GM12891 (cell line): ENCODE measurements at regions not wholly inside any gene's neighbourhood (a gene's known extent, or its start where the extent isn't known, plus 50 kb on each side); places are given as distances from the start of the nearest gene placed in this dataset.

Source experiments
- POLR2A ChIP-seq: IDR thresholded peaks from 2 replicates; pipeline ENCODE4 v1.6.1; 2011; ENCODE audit warnings: low read depth, low read length, control low read depth
- POLR2AphosphoS5 ChIP-seq: IDR thresholded peaks from 2 replicates; pipeline ENCODE4 v1.6.1; 2011; ENCODE audit warnings: low read depth, low read length, control low read depth
- POU2F2 ChIP-seq: IDR thresholded peaks from 2 replicates; pipeline ENCODE4 v1.6.1; 2011; ENCODE audit warnings: low read depth, mild to moderate bottlenecking, control low read depth, low read length, moderate library complexity
- SPI1 ChIP-seq: IDR thresholded peaks from 2 replicates; pipeline ENCODE4 v1.6.1; 2011; ENCODE audit warnings: low read depth, low read length, control low read depth
- TAF1 ChIP-seq: IDR thresholded peaks from 2 replicates; pipeline ENCODE4 v1.6.1; 2011; ENCODE audit warnings: low read depth, low read length, control low read depth

DNA sequence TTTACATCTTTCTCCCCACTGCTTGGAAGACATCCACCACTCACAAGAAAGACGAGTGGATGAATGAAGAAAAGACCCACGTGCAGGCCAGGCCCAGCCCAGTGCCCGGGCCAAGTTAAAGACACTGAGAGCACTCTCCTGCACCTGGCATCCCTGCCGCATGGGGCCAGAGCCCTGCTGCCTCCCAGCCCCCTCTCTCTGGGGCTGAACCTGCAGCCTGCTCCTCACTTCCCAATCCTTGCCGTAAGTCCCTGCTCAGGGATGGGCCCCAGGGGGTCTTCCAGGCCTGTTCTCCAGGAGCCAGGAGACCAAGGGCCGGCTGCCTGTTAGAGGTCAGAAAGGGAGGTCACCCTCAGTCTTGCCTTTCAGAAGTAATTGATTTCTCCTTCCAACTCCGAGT is 168.5 kb upstream of the ZC3H12A start:
- no peak for TF ChIP-seq POLR2A
- TF ChIP-seq POLR2AphosphoS5 = no peak
- TF ChIP-seq TAF1 = no peak
- TF ChIP-seq SPI1 = no peak
- no peak for TF ChIP-seq POU2F2
